WTC11 (cell line): ENCODE measurements at regions not wholly inside any gene's neighbourhood (a gene's known extent, or its start where the extent isn't known, plus 50 kb on each side); places are given as distances from the start of the nearest gene placed in this dataset.

ENCODE experiments used
- ATAC-seq: fragments of 200-7000 bp; cut with Tn5 transposase; 2 replicates; pipeline ENCODE4 v1.10.0; 2021; ENCODE audit warnings: mild to moderate bottlenecking, moderate library complexity
- CTCF ChIA-PET: fragments of 300-600 bp; sonication (Branson Sonifier 250); formaldehyde crosslinking; loops from one replicate; lab custom pipeline; 2021; ENCODE audit warnings: antibody characterized with exemption; lab: Charles Lee
- POLR2A ChIA-PET: fragments of 350-600 bp; sonication (Branson Sonifier 250); formaldehyde crosslinking; loops from one replicate; lab custom pipeline; 2021; ENCODE audit warnings: antibody characterized with exemption; lab: Charles Lee
- DNase-seq: peaks from one replicate; pipeline ENCODE4 v3.0.0; 2021; ENCODE audit warnings: low spot score
- H3K27ac Mint-ChIP-seq: 2 replicates; pipeline ENCODE4 v1.8.0; 2021; ENCODE audit warnings: mixed read lengths
- H3K27me3 Mint-ChIP-seq: 2 replicates; pipeline ENCODE4 v1.8.0; 2021; ENCODE audit warnings: low read depth, mild to moderate bottlenecking, moderate library complexity, mixed read lengths
- H3K36me3 Mint-ChIP-seq: 2 replicates; pipeline ENCODE4 v1.8.0; 2021; ENCODE audit warnings: mixed read lengths
- H3K4me1 Mint-ChIP-seq: 2 replicates; pipeline ENCODE4 v1.8.0; 2022; ENCODE audit warnings: mixed read lengths
- H3K4me3 Mint-ChIP-seq: 2 replicates; pipeline ENCODE4 v1.8.0; 2021; ENCODE audit warnings: mild to moderate bottlenecking, moderate library complexity, mixed read lengths
- H3K9me3 Mint-ChIP-seq: 2 replicates; pipeline ENCODE4 v1.8.0; 2021; ENCODE audit warnings: mixed read lengths
- CBFB ChIP-seq: sonication (generic); formaldehyde crosslinking; IDR thresholded peaks from 2 replicates; pipeline ENCODE4 v1.8.1; 2022; ENCODE audit warnings: mild to moderate bottlenecking, low read depth, missing genetic modification reagents
- CREM ChIP-seq: sonication (generic); formaldehyde crosslinking; IDR thresholded peaks from 2 replicates; pipeline ENCODE4 v1.8.1; 2022; ENCODE audit warnings: mild to moderate bottlenecking, missing genetic modification reagents, moderate library complexity
- EMX1 ChIP-seq: fragments of 250-450 bp; sonication (Bioruptor Pico); IDR thresholded peaks from 2 replicates; pipeline ENCODE4 v1.8.0; 2021; ENCODE audit warnings: mild to moderate bottlenecking
- GABPB1 ChIP-seq: sonication (generic); formaldehyde crosslinking; IDR thresholded peaks from 2 replicates; pipeline ENCODE4 v1.8.1; 2023; ENCODE audit warnings: mild to moderate bottlenecking, missing genetic modification reagents
- JUN ChIP-seq: sonication (generic); formaldehyde crosslinking; IDR thresholded peaks from 2 replicates; pipeline ENCODE4 v1.8.0; 2023; ENCODE audit warnings: mild to moderate bottlenecking, missing genetic modification reagents
- NFATC4 ChIP-seq: fragments of 250-450 bp; sonication (Bioruptor Pico); IDR thresholded peaks from 2 replicates; pipeline ENCODE4 v1.9.0; 2021; ENCODE audit warnings: mild to moderate bottlenecking
- NR3C1 ChIP-seq: sonication (generic); formaldehyde crosslinking; conservative IDR thresholded peaks from 2 replicates; pipeline ENCODE4 v1.8.1; 2023; ENCODE audit warnings: low read depth, mild to moderate bottlenecking, missing genetic modification reagents
- OVOL2 ChIP-seq: fragments of 250-450 bp; sonication (Bioruptor Pico); IDR thresholded peaks from 2 replicates; pipeline ENCODE4 v1.9.0; 2021; ENCODE audit warnings: mild to moderate bottlenecking, borderline replicate concordance
- PRRX2 ChIP-seq: fragments of 250-450 bp; sonication (Bioruptor Pico); IDR thresholded peaks from 2 replicates; pipeline ENCODE4 v1.8.0; 2021; ENCODE audit warnings: mild to moderate bottlenecking
- ZNF121 ChIP-seq: sonication (generic); formaldehyde crosslinking; IDR thresholded peaks from 2 replicates; pipeline ENCODE4 v1.8.0; 2023; ENCODE audit warnings: missing genetic modification reagents
- ZNF396 ChIP-seq: fragments of 250-450 bp; sonication (Bioruptor Pico); IDR thresholded peaks from 2 replicates; pipeline ENCODE4 v1.8.0; 2021; ENCODE audit warnings: mild to moderate bottlenecking, moderate library complexity, borderline replicate concordance
- TF ChIP-seq, protein P1 (sequence below): sonication (generic); formaldehyde crosslinking; IDR thresholded peaks from 2 replicates; pipeline ENCODE4 v1.8.1; 2023; ENCODE audit warnings: mild to moderate bottlenecking, moderate library complexity, missing genetic modification reagents
- TF ChIP-seq, protein P2 (sequence below): sonication (generic); formaldehyde crosslinking; IDR thresholded peaks from 2 replicates; pipeline ENCODE4 v1.8.0; 2023; ENCODE audit warnings: missing genetic modification reagents, mild to moderate bottlenecking, borderline replicate concordance

DNA sequence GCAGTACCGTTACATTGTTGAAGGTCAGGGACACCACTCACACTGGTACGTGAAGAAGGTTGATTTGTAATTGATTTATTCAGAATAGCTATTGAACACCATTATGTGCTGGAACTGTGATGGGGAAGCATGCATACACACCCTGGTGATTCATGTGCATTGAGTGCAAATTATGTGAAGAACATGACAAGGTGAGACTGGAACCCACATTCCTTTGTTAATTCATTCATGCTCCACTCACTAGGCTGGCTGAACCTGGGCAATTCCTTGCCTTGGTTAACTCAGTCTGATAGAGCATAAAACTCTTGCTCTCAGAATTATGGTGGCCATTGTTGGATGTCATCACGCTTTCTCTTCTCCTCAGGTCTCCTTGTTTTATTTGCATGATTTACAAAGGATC, 67.3 kb upstream of the TPK1 start:
- ChIA-PET CTCF (no interaction called here), POLR2A (no interaction called here)
- ATAC-seq = no peak
- TF ChIP-seq ZNF396 (CRISPR knock-in tag) (no peak), CBFB (CRISPR knock-in tag) (no peak), OVOL2 (CRISPR knock-in tag) (no peak), JUN (CRISPR knock-in tag) (no peak), ZNF121 (no peak), PRRX2 (CRISPR knock-in tag) (no peak), NR3C1 (CRISPR knock-in tag) (no peak), CREM (CRISPR knock-in tag) (no peak)
- no peak overlapping the region for H3K27ac Mint-ChIP-seq
- H3K4me3 Mint-ChIP-seq = no peak overlapping the region
- H3K27me3 Mint-ChIP-seq = no peaks in the 10 kb centered on the region
- H3K36me3 Mint-ChIP-seq = 0 out of 2 replicates have a peak, but pooled peaks cover 3% of the 10 kb centered on the region
- no peak for DNase-seq
- peaks cover 11% of the 10 kb centered on the region for H3K4me1 Mint-ChIP-seq
- H3K9me3 Mint-ChIP-seq = peaks cover 17% of the 10 kb centered on the region

DNA sequence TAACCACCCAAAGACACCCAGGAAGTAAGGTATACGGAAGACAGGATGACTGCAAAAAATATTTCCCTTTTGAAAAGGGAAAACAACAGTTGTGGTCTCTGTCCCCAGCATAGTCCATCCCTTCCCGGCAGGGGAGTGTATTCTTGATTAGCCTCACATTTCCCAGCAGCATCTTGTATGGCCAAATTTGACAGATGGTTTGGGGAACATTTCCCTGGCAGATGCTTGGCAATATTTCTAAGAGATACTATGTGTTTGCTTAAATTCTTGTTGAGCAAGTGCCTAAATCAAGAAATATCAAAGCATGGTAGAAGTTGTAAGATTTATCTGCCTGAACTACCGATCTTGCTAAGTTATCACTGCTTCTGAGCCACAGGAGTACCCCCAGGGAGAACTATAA, 56.9 kb upstream of the TPK1 start:
- CTCF ChIA-PET = no interaction called here
- Mint-ChIP-seq H3K27me3 (no peaks in the 10 kb centered on the region; the same call in 1 of the 2 replicates), H3K27ac (no peak overlapping the region), H3K4me1 (no peaks in the 10 kb centered on the region), H3K4me3 (no peak overlapping the region), H3K36me3 (no peaks in the 10 kb centered on the region), H3K9me3 (no peaks in the 10 kb centered on the region)
- POLR2A ChIA-PET = no interaction called here
- ATAC-seq = no peak
- TF ChIP-seq NFATC4 (CRISPR knock-in tag) = no peak
- TF ChIP-seq CBFB (CRISPR knock-in tag) = no peak
- TF ChIP-seq GABPB1 (CRISPR knock-in tag) = no peak
- TF ChIP-seq, protein P1, sequence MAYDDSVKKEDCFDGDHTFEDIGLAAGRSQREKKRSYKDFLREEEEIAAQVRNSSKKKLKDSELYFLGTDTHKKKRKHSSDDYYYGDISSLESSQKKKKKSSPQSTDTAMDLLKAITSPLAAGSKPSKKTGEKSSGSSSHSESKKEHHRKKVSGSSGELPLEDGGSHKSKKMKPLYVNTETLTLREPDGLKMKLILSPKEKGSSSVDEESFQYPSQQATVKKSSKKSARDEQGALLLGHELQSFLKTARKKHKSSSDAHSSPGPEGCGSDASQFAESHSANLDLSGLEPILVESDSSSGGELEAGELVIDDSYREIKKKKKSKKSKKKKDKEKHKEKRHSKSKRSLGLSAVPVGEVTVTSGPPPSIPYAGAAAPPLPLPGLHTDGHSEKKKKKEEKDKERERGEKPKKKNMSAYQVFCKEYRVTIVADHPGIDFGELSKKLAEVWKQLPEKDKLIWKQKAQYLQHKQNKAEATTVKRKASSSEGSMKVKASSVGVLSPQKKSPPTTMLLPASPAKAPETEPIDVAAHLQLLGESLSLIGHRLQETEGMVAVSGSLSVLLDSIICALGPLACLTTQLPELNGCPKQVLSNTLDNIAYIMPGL = no peak
- TF ChIP-seq, protein P2, sequence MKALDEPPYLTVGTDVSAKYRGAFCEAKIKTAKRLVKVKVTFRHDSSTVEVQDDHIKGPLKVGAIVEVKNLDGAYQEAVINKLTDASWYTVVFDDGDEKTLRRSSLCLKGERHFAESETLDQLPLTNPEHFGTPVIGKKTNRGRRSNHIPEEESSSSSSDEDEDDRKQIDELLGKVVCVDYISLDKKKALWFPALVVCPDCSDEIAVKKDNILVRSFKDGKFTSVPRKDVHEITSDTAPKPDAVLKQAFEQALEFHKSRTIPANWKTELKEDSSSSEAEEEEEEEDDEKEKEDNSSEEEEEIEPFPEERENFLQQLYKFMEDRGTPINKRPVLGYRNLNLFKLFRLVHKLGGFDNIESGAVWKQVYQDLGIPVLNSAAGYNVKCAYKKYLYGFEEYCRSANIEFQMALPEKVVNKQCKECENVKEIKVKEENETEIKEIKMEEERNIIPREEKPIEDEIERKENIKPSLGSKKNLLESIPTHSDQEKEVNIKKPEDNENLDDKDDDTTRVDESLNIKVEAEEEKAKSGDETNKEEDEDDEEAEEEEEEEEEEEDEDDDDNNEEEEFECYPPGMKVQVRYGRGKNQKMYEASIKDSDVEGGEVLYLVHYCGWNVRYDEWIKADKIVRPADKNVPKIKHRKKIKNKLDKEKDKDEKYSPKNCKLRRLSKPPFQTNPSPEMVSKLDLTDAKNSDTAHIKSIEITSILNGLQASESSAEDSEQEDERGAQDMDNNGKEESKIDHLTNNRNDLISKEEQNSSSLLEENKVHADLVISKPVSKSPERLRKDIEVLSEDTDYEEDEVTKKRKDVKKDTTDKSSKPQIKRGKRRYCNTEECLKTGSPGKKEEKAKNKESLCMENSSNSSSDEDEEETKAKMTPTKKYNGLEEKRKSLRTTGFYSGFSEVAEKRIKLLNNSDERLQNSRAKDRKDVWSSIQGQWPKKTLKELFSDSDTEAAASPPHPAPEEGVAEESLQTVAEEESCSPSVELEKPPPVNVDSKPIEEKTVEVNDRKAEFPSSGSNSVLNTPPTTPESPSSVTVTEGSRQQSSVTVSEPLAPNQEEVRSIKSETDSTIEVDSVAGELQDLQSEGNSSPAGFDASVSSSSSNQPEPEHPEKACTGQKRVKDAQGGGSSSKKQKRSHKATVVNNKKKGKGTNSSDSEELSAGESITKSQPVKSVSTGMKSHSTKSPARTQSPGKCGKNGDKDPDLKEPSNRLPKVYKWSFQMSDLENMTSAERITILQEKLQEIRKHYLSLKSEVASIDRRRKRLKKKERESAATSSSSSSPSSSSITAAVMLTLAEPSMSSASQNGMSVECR (CRISPR knock-in tag) = no peak
- no peak for TF ChIP-seq EMX1 (CRISPR knock-in tag)
- TF ChIP-seq ZNF396 (CRISPR knock-in tag) = no peak
- DNase-seq = no peak
